Choroid plexus epithelial cell (primary cell): ENCODE measurements at regions not wholly inside any gene's neighbourhood (a gene's known extent, or its start where the extent isn't known, plus 50 kb on each side); places are given as distances from the start of the nearest gene placed in this dataset.

ENCODE experiments used
- DNase-seq: peaks from one replicate; pipeline ENCODE4 v3.0.0-alpha.2; 2010; ENCODE audit warnings: low read depth
- H3K4me3 ChIP-seq: 2 replicates; pipeline ENCODE4 v1.5.1; 2011; ENCODE audit warnings: low read depth, mild to moderate bottlenecking, control low read depth, low read length, moderate library complexity
- CTCF ChIP-seq: conservative IDR thresholded peaks from 2 replicates; pipeline ENCODE4 v1.5.1; 2011; ENCODE audit warnings: low read depth, mild to moderate bottlenecking, control low read depth, inconsistent platforms, low read length, moderate library complexity

- DNase-seq, result no peak
- no peak for TF ChIP-seq CTCF
- H3K4me3 ChIP-seq, result no peak overlapping the region
Measured at GRCh38 chr1:234748066-234748465, 138.1 kb upstream of the IRF2BP2 start.

- no peak for TF ChIP-seq CTCF
- no peak for DNase-seq
- no peak overlapping the region for H3K4me3 ChIP-seq
Measured at GRCh38 chr1:234746798-234747196, 136.8 kb upstream of the IRF2BP2 start.

- H3K4me3 ChIP-seq, result no peak overlapping the region
- no peak for TF ChIP-seq CTCF
- DNase-seq, result peak; percentile 52
Measured at GRCh38 chr1:234745844-234746797, 136.1 kb upstream of the IRF2BP2 start.

GRCh38 chr1:234745276-234745675, 135.3 kb upstream of the IRF2BP2 start:
- DNase-seq, result no peak
- H3K4me3 ChIP-seq, result no peak overlapping the region
- no peak for TF ChIP-seq CTCF

- DNase-seq, result peak; percentile 38
- peak; percentile 6 for TF ChIP-seq CTCF
- H3K4me3 ChIP-seq, result peak overlapping the region; percentile 30
Measured at GRCh38 chr1:234743791-234744611, 134.0 kb upstream of the IRF2BP2 start.

- DNase-seq, result no peak
- no peak for TF ChIP-seq CTCF
- no peak overlapping the region for H3K4me3 ChIP-seq
Measured at GRCh38 chr1:234742622-234743021, 132.6 kb upstream of the IRF2BP2 start.

GRCh38 chr1:234737967-234738314, 128.0 kb upstream of the IRF2BP2 start:
- peak; percentile 31 for DNase-seq
- no peak overlapping the region for H3K4me3 ChIP-seq
- no peak for TF ChIP-seq CTCF
